Fibroblast of the conjunctiva (primary cell): ENCODE measurements at regions not wholly inside any gene's neighbourhood (a gene's known extent, or its start where the extent isn't known, plus 50 kb on each side); places are given as distances from the start of the nearest gene placed in this dataset.
"Not testable (repeated sequence)": the region's sequence is repeated elsewhere in the genome, so short reads cannot be mapped to it uniquely, and the experiment has no call there.

ENCODE experiments used
- DNase-seq: peaks from one replicate; pipeline ENCODE4 v3.0.0-alpha.2; 2010; ENCODE audit warnings: low read depth

DNA sequence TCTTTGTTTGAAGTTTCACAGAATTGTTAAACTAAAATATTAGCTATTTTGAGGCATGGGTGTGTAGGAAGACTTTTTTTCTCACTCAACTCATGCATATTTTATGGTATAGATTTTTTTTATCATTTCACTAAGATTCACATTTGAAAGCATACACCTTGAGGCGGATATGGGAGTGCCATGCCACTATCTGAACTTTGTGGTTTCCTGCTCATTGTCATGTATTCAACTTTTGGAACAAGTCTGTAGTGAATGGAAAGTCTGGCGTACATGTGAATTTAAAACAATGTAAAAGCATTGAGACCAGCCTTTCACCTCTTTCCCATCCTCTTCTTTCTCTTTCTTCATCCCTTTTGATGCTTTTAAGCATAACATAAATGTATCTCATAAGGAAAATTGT, 147.9 kb downstream of the TPBG start:
- no peak for DNase-seq

DNA sequence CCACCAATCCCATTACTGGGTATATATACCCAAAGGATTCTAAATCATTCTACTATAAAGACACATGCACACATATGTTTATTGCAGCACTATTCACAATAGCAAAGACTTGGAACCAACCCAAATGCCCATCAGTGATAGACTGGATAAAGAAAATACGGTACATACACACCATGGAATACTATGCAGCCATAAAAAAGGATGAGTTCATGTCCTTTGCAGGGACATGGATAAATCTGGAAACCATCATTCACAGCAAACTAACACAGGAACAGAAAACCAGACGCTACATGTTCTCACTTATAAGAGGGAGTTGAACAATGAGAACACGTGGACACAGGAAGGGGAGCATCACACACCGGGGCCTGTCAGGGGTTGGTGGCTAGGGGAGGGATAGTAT, 154.3 kb downstream of the TPBG start:
- DNase-seq = not testable (repeated sequence)

DNA sequence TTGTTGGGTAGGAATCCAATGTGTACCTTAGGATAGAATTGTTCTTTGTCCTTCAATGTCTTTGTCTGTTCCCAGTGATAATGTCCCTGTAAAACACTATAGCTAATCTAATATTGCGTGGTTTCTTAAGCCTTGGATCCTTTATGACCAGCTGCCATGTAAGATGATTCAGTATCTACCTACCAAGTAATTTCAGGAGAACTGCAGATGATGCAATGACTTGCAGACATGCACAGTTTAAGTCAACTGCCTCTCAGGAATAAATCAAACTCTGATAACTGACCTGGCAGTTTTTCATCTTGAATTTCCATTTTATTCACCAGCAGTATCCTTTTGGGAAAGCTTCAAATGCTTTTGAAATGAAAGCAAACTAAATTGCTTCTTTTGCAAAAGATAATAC, 157.8 kb downstream of the TPBG start:
- DNase-seq = no peak

DNA sequence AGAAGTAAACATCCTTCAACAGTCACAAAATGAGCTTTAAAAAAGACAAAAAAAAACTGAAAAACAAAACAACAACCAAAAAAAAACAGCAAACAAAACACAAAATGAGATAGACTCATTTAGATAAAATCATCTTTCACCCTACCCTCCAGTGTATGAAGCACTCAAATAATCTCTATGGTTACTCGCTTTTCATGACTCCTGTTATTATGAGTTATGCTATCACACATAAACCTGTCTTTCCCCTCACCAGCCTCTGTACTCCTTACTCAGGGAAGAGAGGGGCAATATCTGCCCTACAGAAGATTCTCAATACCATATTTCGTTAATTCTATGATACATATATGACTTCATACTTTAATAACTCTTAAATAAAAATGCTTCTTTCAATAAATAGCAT, 158.2 kb downstream of the TPBG start:
- no peak for DNase-seq

DNA sequence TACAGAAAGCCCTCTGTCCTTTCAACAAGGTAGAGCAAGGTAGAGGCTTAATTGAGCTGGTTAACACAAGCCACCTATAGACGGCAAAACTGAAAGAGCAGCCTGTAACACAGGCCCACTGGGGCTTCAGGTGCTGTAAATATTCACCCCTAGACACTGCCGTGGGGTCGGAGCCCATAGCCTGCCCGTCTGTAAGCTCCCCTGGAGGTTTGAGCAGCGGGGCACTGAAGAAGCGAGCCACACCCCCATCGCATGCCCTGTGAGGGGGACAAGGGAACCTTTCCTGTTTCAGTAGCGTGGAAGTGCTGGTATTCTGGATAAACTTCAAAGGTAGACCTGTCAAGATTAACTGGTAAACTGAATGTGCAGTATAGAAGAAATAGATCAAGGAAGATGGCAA, 160.4 kb downstream of the TPBG start:
- DNase-seq = no peak

DNA sequence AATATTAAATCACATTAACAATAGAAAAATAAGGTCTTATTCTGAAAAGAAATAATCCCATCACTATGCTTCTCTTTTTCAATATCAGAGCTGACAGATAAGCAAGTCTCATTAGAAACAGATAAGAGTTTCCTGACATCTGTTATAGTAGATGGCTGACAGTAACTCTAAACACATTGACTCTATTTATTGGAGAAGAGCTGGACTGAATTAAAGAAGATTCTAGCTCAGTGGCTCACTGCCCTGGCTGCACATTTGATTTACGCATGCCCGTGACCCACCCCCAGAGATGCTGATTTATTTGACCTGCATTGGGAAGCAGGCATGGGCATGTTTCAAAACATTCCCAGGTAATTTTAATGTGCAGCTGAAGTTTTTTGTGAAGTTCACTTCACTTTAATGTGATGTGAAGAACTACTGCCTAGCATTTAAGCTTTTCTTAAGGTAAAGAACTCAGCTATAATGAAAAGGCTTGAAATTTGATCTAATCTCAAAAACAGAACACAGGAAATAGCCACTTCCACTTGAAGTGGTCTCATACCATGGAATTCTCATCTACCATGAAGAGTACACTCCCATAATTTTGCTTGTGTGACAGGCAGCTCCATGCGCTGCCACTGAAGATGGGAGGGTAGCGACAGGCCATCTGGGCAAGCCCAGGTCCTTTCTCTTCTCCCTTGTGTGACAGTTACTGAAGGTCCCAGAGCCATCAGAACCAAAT, 162.3 kb downstream of the TPBG start:
- DNase-seq = no peak

DNA sequence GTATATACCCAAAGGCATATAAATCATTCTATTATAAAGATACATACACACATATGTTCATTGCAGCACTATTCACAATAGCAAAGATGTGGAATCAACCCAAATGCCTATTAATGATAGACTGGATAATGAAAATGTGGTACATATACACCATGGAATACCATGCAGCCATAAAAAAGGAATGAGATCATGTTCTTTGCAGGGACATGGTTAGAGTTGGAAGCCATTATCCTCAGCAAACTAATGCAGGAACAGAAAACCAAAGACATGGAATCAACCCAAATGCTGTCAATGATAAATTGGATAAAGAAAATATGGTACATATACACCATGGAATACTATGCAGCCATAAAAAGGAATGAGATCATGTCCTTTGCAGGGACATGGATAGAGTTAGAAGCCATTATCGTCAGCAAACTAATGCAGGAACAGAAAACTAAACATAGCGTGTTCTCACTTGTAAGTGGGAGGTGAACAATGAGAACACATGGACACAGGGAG, 166.4 kb downstream of the TPBG start:
- DNase-seq = not testable (repeated sequence)

DNA sequence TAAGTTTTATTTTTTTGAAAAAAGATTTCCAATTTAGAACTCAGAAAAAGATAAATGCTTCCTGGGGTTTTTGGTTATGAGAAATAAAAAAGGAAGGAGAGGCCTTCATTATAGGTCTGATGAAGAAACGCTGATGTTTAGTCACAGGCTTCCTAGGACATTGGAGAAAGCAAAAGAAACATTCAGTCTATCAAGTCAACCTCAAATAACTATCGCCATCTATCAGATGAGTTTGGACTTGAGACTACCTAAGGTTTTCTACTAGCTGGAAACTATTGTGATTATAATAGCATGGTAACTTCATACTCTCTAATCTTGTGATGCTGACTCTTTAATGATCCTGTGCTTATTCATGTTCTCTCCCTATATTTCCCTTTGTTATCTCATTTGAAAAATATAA, 171.3 kb downstream of the TPBG start:
- no peak for DNase-seq

DNA sequence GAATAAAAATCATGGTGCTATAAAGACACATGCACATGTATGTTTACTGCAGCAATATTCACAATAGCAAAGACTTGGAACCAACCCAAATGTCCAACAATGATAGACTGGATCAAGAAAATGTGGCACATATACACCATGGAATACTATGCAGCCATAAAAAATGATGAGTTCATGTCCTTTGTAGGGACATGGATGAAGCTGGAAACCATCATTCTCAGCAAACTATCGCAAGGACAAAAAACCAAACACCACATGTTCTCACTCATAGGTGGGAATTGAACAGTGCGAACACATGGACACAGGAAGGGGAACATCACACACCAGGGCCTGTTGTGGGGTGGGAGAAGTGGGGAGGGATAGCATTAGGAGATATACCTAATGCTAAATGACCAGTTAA, 185.9 kb downstream of the TPBG start:
- DNase-seq = not testable (repeated sequence)

DNA sequence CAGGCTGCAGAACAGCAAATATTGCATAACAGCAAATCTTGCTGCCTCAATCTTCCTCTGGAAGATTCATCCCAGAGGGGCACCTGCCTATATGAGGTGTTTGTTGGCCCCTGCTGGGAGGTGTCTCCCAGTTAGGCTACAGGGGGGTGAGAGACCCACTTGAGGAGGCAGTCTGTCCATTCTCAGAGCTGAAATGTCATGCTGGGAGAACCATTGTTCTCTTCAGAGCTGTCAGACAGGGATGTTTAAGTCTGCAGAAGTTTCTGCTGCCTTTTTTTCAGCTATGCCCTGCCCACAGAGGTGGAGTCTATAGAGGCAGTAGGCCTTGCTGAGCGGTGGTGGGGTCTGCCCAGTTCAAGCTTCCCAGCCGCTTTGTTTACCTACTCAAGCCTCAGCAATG, 187.7 kb downstream of the TPBG start:
- DNase-seq = not testable (repeated sequence)

DNA sequence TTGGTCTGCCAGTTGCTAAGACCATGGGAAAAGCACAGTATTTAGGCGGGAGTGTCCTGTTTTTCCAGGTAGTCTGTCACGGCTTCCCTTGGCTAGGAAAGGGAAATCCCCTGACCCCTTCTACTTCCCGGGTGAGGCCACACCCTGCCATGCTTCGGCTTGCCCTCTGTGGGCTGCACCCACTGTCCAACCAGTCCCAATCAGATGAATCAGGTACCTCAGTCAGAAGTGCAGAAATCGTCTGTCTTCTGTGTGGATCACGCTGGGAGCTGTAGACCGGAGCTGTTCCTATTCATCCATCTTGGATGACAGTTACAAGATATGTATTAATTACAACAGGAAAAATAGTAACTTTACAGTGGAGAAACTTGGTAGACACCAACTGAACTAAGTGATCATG, 188.2 kb downstream of the TPBG start:
- DNase-seq = no peak

DNA sequence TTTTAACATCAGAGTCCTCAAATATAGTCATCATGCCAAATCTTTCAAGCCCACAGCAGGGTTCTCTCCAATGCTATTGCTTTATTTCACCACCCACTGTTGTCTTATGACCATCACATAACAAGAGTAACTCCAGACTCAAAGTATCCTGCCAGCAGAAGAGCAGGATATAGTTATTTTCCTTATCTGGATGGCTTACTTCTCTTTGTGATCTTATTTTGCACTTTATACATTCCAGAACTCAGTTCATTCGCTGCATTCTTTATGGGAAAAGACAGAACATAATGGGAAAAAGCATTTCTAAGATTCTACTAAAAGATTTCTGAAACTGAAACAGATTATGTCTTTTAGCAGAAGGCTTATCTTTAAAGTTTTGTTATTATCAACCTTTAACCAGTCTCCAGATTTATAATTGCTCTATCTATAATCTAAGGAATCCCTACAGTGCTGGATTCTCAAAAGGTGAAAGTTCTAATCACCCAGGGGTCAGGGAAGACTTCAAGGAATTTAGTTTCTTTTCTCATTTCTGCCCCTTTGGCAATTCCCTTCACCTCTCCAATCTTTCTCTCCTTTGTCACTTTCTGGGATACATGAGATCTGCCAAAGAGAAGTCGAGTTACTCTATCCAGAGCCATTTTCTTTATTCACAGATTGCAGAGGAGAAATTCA, 190.4 kb downstream of the TPBG start:
- DNase-seq = no peak

DNA sequence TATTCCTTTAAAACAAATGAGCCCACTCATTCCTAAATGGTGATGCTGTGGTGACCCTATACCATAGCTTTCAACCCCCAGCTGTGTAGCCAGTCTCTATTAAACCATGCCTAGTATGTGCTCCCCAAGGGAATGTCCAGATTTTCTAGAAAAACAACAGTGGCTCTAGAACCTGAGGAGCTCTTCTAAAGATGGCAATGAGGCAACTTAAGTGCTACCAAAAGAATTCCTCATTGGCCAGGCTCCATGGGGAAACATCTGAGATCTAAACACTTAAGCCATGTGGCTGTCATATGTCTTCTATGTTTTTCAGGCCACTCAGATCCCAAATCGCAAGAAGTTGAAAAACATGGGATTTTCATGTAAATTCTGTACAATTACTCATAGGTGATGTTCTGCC, 191.0 kb downstream of the TPBG start:
- DNase-seq = no peak

DNA sequence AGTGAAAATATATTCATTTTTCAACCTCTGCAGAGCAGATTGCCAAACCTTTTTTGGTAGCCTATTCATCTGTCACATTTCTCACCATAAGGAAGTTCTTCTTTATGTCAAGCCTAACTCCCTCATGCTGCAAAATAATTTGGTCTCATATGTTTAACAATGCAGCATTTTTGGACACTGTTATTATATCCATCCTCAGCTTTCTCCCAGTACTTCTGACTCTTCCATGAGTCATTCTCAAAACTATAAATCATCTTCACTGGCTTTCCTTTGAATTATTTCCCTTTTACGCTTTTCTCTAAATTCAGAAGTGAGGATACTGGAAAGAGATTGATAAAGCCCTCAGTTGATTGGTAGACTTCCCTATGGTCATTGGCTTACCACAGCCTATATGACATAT, 192.2 kb downstream of the TPBG start:
- no peak for DNase-seq

DNA sequence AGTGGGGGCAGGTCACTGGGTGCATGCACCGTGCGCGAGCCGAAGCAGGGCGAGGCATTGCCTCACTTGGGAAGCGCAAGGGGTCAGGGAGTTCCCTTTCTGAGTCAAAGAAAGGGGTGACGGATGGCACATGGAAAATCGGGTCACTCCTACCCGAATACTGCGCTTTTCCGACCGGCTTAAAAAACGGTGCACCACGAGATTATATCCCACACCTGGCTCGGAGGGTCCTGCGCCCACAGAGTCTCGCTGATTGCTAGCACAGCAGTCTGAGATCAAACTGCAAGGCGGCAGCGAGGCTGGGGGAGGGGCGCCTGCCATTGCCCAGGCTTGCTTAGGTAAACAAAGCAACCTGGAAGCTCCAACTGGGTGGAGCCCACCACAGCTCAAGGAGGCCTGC, 194.9 kb downstream of the TPBG start:
- not testable (repeated sequence) for DNase-seq

DNA sequence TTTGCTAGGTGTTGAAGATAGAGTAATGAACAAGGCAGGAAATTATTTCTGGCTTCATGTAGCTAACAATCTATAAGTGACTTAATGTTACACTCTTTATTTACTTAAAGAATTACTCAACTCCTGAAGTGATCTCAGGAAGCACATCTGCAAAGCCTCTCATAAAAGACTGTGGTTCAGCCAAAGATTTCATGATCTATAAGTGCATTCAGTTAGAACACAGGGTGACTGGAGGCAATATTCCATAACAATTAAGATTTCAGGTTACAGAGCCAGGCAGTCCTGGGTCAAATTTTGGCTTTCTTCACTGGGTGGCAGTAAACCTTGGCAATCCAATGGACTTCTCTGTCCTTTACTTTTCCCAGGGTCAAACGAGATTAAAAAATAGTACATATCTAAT, 204.0 kb downstream of the TPBG start:
- no peak for DNase-seq

DNA sequence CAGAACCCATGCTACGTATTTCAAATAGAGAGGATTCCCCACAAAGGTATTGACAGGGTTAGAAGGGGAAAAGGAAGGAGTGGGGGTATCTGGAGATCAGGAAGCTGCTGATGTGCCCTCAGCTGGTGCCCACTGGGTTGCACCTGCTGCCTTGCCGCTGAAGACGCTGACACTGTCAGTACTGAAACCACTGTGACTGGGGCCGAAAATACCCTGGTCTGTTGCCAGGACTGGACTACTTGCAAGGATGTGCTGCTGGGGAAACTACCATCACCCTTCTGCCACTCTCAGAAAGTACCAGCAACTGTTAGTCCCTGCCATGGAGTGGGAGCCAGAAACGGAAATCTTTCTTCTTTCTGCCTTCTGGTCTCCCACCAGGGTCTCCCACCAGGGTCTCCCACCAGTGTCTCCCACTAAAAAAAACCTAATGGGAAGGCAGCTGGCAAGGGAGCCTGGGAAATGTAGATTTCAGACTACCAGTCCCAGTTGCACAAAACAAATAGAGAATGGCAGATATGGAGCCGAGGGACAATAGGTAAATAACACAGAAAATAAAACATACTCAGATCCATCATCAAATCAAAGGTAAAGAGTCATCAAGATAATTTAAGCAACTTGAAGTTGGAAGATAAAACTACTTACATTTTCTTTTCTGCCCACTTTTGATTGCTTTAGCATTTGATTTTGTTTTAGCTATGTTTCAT, 204.8 kb downstream of the TPBG start:
- no peak for DNase-seq

DNA sequence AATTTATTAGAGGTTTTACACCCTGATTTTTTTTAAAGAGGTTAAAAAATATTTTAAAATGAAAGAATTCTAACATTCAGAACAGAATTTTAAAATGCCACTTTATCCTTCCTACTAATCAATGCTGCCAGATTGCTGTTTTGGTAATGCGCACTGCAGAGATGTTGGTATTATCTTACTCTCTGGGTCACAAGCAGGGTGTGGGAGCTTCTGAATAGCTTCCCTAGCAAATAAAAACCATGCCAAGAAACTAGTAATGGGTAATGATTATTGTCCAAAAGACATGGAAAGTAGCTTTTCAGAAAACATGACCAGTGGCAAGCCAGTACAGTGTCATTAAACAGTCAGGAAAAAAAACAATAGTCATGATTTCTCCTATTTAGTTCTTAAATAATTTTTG, 205.4 kb downstream of the TPBG start:
- no peak for DNase-seq

DNA sequence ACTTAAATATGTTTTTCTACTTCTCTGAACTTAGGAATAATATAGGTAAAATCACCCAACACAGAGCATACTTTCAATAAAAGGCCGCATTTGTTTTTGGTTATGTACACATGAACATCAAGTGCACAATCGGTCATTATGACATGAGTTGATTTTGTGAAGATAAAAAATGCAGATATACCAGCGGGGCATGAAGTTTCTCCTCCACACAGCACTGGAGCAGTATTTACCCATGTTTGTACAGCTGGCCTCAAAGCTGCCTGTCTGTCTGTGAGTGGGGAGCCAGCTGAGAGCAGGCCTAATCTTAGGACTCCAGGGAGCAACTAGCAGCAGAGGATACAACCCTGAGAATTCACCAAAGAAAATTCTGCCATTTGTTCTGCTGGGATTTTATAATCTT, 206.5 kb downstream of the TPBG start:
- DNase-seq = no peak

DNA sequence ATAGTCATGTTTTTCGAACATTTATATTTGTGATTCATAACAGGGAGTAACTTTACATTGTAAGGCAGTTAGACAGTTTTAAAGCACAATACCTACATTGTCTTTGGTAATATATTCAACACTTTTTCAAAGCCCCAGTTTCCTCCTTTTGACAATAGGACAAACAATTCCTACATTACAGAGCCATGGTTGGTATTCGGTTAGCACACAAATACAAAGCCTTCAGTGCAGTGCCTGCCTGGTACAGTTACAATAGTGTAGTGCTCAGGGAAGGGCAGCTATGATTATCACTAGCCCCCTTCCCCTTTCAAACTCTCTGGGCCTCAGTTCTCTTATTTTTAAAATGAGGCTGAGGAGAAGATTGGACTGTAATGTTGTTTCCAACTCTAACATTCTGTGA, 207.8 kb downstream of the TPBG start:
- DNase-seq = no peak

DNA sequence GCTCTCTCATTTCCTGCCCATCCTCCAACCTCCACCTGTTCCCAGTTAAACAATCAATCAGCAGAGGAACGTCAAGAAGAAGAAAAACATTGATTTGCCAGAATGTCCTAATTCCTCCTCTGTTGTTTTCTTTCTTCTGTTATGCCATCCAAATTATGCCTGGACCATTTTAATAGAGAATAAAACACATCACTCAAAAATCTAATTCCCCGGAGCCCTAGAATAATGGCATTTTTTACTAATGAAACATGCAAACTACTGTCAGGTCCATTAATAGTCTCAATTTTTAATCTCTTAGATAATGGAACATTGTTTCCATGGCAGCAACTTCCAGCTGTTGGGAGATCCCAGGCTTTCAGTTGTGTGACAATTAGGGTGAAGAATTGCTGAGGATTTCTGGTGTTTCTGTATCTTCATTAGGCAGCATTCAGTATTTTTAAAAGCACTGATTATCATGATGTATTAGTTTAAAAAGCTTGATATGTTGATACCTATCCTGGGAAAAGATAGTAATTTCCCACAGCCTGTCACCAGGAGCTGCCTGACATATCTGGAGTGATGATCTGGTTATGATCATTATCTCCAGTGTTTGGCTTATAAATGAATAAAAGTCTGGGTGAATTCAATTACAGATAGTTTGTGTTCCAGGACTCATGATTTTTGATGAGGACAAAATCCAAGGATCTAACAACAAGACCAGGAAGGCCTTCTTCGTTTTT, 209.8 kb downstream of the TPBG start:
- no peak for DNase-seq

DNA sequence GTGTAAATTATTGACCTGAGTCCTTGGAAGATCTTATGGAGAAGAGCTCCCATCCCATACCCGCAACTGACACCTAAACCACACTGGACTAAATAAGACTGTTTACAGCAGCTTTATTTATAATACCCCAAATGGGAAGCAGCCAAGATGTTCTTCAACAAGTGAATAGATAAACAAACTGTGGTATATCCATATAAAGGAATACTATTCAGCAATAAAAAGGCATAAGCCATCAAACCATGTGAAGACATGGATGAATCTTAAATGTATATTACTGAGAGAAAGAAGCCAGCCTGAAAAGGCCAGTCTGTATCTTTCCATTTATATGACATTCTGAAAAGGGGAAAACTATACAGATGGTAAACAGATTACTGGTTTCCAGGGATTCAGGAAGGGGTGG, 212.7 kb downstream of the TPBG start:
- no peak for DNase-seq
